Activated CD4-positive, alpha-beta T cell treated with anti-CD3 and anti-CD28 coated beads, Interleukin-2, amount 50 U/mL, for 16 hours (primary cell): ENCODE measurements at regions not wholly inside any gene's neighbourhood (a gene's known extent, or its start where the extent isn't known, plus 50 kb on each side); places are given as distances from the start of the nearest gene placed in this dataset.
"Not testable (repeated sequence)": the region's sequence is repeated elsewhere in the genome, so short reads cannot be mapped to it uniquely, and the experiment has no call there.

Experiments
- DNase-seq: peaks from one replicate; pipeline ENCODE4 v3.0.0-alpha.2; 2020

GRCh38 chr6:43898358-43899131, 128.5 kb downstream of the VEGFA start:
- DNase-seq, result no peak

GRCh38 chr6:43897571-43898302, 127.7 kb downstream of the VEGFA start:
- DNase-seq, result no peak

GRCh38 chr6:43896329-43897255, 126.6 kb downstream of the VEGFA start:
- DNase-seq, result no peak

GRCh38 chr6:43895656-43896328, 125.8 kb downstream of the VEGFA start:
- no peak for DNase-seq

GRCh38 chr6:43893073-43893472, 123.1 kb downstream of the VEGFA start:
- DNase-seq, result no peak

GRCh38 chr6:43891072-43891870, 121.3 kb downstream of the VEGFA start:
- DNase-seq, result no peak

GRCh38 chr6:43890197-43891062, 120.4 kb downstream of the VEGFA start:
- DNase-seq, result no peak

- DNase-seq, result no peak
Observed at GRCh38 chr6:43887906-43888683, 118.1 kb downstream of the VEGFA start.

- no peak for DNase-seq
Observed at GRCh38 chr6:43887340-43887858, 117.4 kb downstream of the VEGFA start.

GRCh38 chr6:43886717-43887339, 116.8 kb downstream of the VEGFA start:
- no peak for DNase-seq

- DNase-seq, result no peak
Observed at GRCh38 chr6:43886067-43886461, 116.1 kb downstream of the VEGFA start.

GRCh38 chr6:43885399-43886066, 115.5 kb downstream of the VEGFA start:
- no peak for DNase-seq

GRCh38 chr6:43884652-43885022, 114.6 kb downstream of the VEGFA start:
- no peak for DNase-seq

GRCh38 chr6:43883847-43884651, 114.0 kb downstream of the VEGFA start:
- DNase-seq, result no peak

- not testable (repeated sequence) for DNase-seq
Observed at GRCh38 chr6:43882690-43883448, 112.9 kb downstream of the VEGFA start.

GRCh38 chr6:43880236-43881137, 110.5 kb downstream of the VEGFA start:
- no peak for DNase-seq
